OCI-LY3 (cell line): ENCODE measurements at regions not wholly inside any gene's neighbourhood (a gene's known extent, or its start where the extent isn't known, plus 50 kb on each side); places are given as distances from the start of the nearest gene placed in this dataset.
"Not testable (repeated sequence)": the region's sequence is repeated elsewhere in the genome, so short reads cannot be mapped to it uniquely, and the experiment has no call there.

Source experiments
- CTCF ChIP-seq: fragments of 200-600, 300-600 bp; sonication (generic); IDR thresholded peaks from 2 replicates; pipeline ENCODE4 v1.5.1; 2014; ENCODE audit warnings: antibody characterized with exemption, low read length, low read depth
- EZH2phosphoT487 ChIP-seq: fragments of 200-600 bp; shearing (Covaris generic); IDR thresholded peaks from 2 replicates; pipeline ENCODE4 v1.6.1; 2018; ENCODE audit warnings: antibody characterized with exemption, mixed run types, low read depth

GRCh38 chr6:37749367-37749766 lies 51.7 kb upstream of the MDGA1 start:
- TF ChIP-seq CTCF, EZH2phosphoT487: not testable (repeated sequence)
